Heart left ventricle (tissue), 16 donors: ENCODE measurements at regions not wholly inside any gene's neighbourhood (a gene's known extent, or its start where the extent isn't known, plus 50 kb on each side); places are given as distances from the start of the nearest gene placed in this dataset.

Experiments
- ATAC-seq, 4 donors: fragments of 200-7000 bp; cut with Tn5 transposase; one replicate each; pipeline ENCODE4 v1.9.1; 2020 to 2022; ENCODE audit warnings: moderate library complexity in 4 of 4, mild to moderate bottlenecking in 3 of 4, moderate number of reproducible peaks in 1 of 4
- DNase-seq, 5 donors: peaks; one replicate each; pipeline ENCODE4 v3.0.0-alpha.2; 2020
- H3K27ac ChIP-seq, 12 donors: fragments of 200-600 bp; sonication (generic) in 4 of 12; one replicate each; pipeline versions ENCODE4 v1.5.0 to v1.8.0; 2016 to 2022; ENCODE audit warnings: mild to moderate bottlenecking in 2 of 12
- H3K27me3 ChIP-seq, 9 donors: fragments of 200-600 bp; sonication (generic) in 2 of 9; one replicate each; pipeline versions ENCODE4 v1.5.1 to v1.8.0; 2016 to 2022; ENCODE audit warnings: mild to moderate bottlenecking in 3 of 9
- H3K36me3 ChIP-seq, 9 donors: fragments of 200-600 bp; sonication (generic) in 2 of 9; one replicate each; pipeline versions ENCODE4 v1.5.0 to v1.8.0; 2018 to 2022; ENCODE audit warnings: mild to moderate bottlenecking in 2 of 9
- H3K4me1 ChIP-seq, 12 donors: fragments of 200-600 bp; sonication (generic) in 4 of 12; one replicate each; pipeline versions ENCODE4 v1.5.0 to v1.8.0; 2016 to 2022; ENCODE audit warnings: mild to moderate bottlenecking in 3 of 12
- H3K4me3 ChIP-seq, 12 donors: fragments of 200-600 bp; sonication (generic) in 4 of 12; one replicate each; pipeline versions ENCODE4 v1.5.0 to v1.8.0; 2017 to 2022; ENCODE audit warnings: mild to moderate bottlenecking in 9 of 12, moderate library complexity in 4 of 12
- H3K9me3 ChIP-seq, 12 donors: fragments of 200-600 bp; sonication (generic) in 4 of 12; one replicate each; pipeline versions ENCODE4 v1.5.0 to v1.8.0; 2016 to 2022; ENCODE audit warnings: mild to moderate bottlenecking in 1 of 12
- CTCF ChIP-seq, 12 donors: fragments of 200-600 bp; sonication (generic) in 4 of 12; IDR thresholded peaks; one replicate each; pipeline versions ENCODE4 v1.5.0 to v1.8.0; 2018 to 2022; ENCODE audit warnings: antibody characterized with exemption in 12 of 12, mild to moderate bottlenecking in 5 of 12
- POLR2A ChIP-seq, 2 donors: fragments of 450-650 bp; IDR thresholded peaks; one replicate each; pipeline ENCODE4 v1.6.1; 2017; ENCODE audit warnings: antibody characterized with exemption in 2 of 2, mild to moderate bottlenecking in 2 of 2, moderate library complexity in 2 of 2
- WGBS, 4 donors: extraction: QIAGEN DNeasy Blood & Tissue Kit in 2 of 4; methylation state at CpG; one replicate each; pipeline versions ENCODE4 v1.1.5 to v1.1.7; 2013 to 2018; 5-methylcytosine and 5-hydroxymethylcytosine counted together
- intact Hi-C, 10 donors: fragments of 100-400 bp; cut with DNase I; formaldehyde crosslinking; loops; one replicate each; pipeline versions ENCODE4 v1.11.1 to v1.14.2; 2022
- donor health status: ischemic (EF 13 %, LVEDD 7.1; RV severe dilation, severe dysfunction).
- donor health status: healthy with polysubstance abuse.
- donor health status: DM: no; HTN: yes; CAD: no.
- donor health status: DM: no; HTN: no; CAD: no.
- donor health status: ischemic (EF 25% LVEDD 6.9; RV normal size, moderate dysfunction).
- donor health status: ischemic (EF 25% LVEDD 5.7; RV mildly dilated, moderate dysfunction).
- donor health status: healthy.
- donor health status: DM: yes; HTN: yes; CAD: no.
- donor health status: ischemic (EF 35%, LVEDD 5.7; RV mildly dilated, moderate dysfunction).
- donor health status: nonischemic (EF 11% LVEDD 7.7; RV severe dilation, severe dysfunction).
- donor health status: DM: yes; HTN: yes; CAD: no.
- donor health status: PGD.
- donor health status: ischemic (EF 29% LVEDD 5.4; RV normal size, mild dysfunction).
- donor health status: nonischemic (EF 23%, LVEDD 6.1; RV moderate dilation, normal function).

DNA sequence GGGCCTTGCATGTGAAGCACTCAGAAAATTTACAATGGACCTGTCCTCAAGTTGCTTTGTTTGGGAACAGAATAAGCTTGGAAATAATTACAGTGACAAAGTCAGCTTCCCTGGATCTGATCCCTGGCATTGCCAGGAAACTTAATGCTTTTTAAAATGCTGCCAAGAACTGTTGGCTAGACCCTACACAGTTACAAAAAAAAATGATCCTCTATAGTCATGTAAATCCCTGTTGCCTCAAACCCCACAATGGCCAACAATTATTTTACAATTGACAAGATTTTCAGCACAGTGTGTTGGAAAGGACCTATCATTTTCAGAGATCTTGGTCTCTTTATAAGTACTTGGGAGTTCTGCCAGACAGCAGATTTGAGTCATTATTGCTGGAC, 470.4 kb upstream of the ACVR2A start:
- Histone ChIP-seq H3K27me3 (no peaks in the 10 kb centered on the region), H3K9me3 (peaks cover 0 to 5% (median 0%) of the 10 kb centered on the region in 12 donors), H3K4me3 (no peak overlapping the region), H3K36me3 (no peaks in the 10 kb centered on the region), H3K4me1 (peaks cover 0 to 6% (median 0%) of the 10 kb centered on the region in 12 donors), H3K27ac (peak overlapping the region in 1 of 12 donors; percentile 2)
- DNase-seq, result no peak
- peak in 2 of 4 donors; percentile 13 to 16 for ATAC-seq
- TF ChIP-seq POLR2A (IDR thresholded peaks at IDR 0.05) (no peak), CTCF (IDR thresholded peaks at IDR 0.05) (no peak)
- intact Hi-C loops, result loop anchor here in 1 of 10 donors (5.0 kb wide), 1 partner anchor 268 kb away; no protein-coding TSS in a partner anchor

DNA sequence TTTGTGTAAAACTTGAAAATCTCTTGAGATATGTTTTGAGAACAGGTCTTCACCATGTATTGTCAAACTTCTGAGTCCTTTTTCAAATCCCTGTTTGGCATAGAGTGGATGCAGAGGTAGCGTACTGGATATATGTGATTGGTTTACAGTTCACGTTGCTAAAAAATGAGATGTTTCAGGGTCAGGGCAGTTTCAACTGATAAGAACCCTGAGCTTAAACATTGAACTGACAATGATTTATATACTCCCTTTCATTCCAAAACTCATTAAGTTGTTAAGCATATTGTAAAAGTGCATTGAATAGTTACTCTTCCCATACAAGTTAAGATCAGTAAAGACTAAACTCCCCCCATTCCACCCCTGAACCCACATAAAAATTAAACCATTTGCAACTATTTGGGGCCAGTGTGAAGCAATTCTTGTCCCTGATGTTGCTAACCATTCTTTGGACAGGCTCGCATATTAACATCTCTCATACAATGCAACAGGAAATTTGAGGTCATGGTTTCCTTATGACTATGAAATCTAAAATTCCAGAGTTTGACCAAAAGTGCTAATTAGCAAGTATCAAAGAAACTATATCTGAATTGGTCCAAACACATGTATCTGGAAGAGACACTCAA, 470.9 kb upstream of the ACVR2A start:
- Histone ChIP-seq H3K9me3 (peaks cover 0 to 5% (median 0%) of the 10 kb centered on the region in 12 donors), H3K4me1 (peaks cover 0 to 6% (median 0%) of the 10 kb centered on the region in 12 donors), H3K27ac (peak overlapping the region in 3 of 12 donors; percentile 2 to 13 (median 3)), H3K27me3 (no peaks in the 10 kb centered on the region), H3K36me3 (no peaks in the 10 kb centered on the region), H3K4me3 (no peak overlapping the region)
- DNase-seq (no peak), ATAC-seq (no peak)
- intact Hi-C loops, result loop anchor here in 1 of 10 donors (5.0 kb wide), 1 partner anchor 268 kb away; no protein-coding TSS in a partner anchor
- 60 to 73% (median 69%) methylated on average over 3 of the region's 3 CpGs for WGBS, 4 donors
- TF ChIP-seq POLR2A (IDR thresholded peaks at IDR 0.05), result no peak
- no peak for TF ChIP-seq CTCF (IDR thresholded peaks at IDR 0.05)

- DNase-seq, result no peak
- Histone ChIP-seq H3K27ac (no peak overlapping the region), H3K27me3 (no peaks in the 10 kb centered on the region), H3K9me3 (peaks cover 0 to 5% (median 0%) of the 10 kb centered on the region in 12 donors), H3K4me3 (no peak overlapping the region), H3K4me1 (no peaks in the 10 kb centered on the region), H3K36me3 (no peaks in the 10 kb centered on the region)
- intact Hi-C loops, result no loop called here
- TF ChIP-seq CTCF (IDR thresholded peaks at IDR 0.05) (no peak), POLR2A (IDR thresholded peaks at IDR 0.05) (no peak)
- ATAC-seq, result no peak
Measured at GRCh38 chr2:147368306-147368705, 476.5 kb upstream of the ACVR2A start.

GRCh38 chr2:147366279-147366678, 478.6 kb upstream of the ACVR2A start:
- Histone ChIP-seq H3K9me3 (peaks cover 0 to 5% (median 0%) of the 10 kb centered on the region in 12 donors), H3K4me3 (no peak overlapping the region), H3K36me3 (no peaks in the 10 kb centered on the region), H3K27me3 (no peaks in the 10 kb centered on the region), H3K4me1 (no peaks in the 10 kb centered on the region), H3K27ac (no peak overlapping the region)
- TF ChIP-seq POLR2A (IDR thresholded peaks at IDR 0.05) (no peak), CTCF (IDR thresholded peaks at IDR 0.05) (no peak)
- 84 to 88% (median 86%) methylated on average over 6 of the region's 6 CpGs for WGBS, 4 donors
- DNase-seq, result no peak
- intact Hi-C loops, result no loop called here
- no peak for ATAC-seq
